ENCODE measurements at regions not wholly inside any gene's neighbourhood (a gene's known extent, or its start where the extent isn't known, plus 50 kb on each side); places are given as distances from the start of the nearest gene placed in this dataset.
"Not testable (repeated sequence)": the region's sequence is repeated elsewhere in the genome, so short reads cannot be mapped to it uniquely, and the experiment has no call there.

DNA sequence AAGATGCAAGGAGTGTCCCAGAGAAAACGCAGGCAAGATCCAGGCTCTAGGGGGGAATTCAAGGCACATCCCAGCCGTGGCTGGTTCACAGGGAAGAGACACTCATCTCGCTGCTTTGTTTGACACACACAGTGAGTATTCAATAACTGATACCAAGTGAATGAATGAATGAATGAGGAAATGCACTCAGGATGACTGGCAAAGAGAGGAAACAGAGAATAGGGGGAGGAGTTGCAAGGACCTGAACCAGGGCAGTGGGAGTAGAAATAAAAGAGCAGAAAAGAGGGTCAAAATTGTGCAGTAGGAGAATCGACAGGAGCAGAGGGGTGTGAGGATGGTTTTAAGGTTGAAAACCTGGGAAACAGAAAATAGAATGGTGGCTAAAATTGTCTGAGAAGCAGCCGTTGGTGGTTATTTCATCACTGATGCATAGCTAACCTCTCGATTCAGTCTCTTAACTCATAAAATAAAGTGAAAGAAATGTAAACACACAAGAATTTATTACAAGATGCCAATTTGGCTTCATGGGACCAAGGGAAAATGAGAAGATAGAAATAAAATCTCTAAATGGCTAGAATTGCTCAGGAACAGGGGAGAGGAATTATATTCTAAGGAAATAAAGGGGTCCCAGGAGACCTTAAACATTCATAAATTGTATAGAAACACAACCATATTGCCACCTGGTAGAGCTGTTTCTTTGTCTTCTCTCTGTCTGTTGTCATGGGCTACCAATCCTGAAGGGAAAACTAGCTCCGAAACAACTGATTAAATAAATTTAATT, 63.9 kb upstream of the PHLPP1 start:
- intact Hi-C loops (cut with micrococcal nuclease), result no loop called here
- no peaks in the 10 kb centered on the region for H3K36me3 Mint-ChIP-seq (ENCODE audit: low read depth)
- CTCF ChIA-PET, result no interaction called here
- H3K4me3 Mint-ChIP-seq, result no peak overlapping the region
- no peak for DNase-seq
- H3K27me3 Mint-ChIP-seq (ENCODE audit: low read depth), result no peaks in the 10 kb centered on the region
- H3K27ac Mint-ChIP-seq, result no peak overlapping the region
- no peaks in the 10 kb centered on the region for H3K4me1 Mint-ChIP-seq (ENCODE audit: low read depth)
- no peaks in the 10 kb centered on the region for H3K9me3 Mint-ChIP-seq

DNA sequence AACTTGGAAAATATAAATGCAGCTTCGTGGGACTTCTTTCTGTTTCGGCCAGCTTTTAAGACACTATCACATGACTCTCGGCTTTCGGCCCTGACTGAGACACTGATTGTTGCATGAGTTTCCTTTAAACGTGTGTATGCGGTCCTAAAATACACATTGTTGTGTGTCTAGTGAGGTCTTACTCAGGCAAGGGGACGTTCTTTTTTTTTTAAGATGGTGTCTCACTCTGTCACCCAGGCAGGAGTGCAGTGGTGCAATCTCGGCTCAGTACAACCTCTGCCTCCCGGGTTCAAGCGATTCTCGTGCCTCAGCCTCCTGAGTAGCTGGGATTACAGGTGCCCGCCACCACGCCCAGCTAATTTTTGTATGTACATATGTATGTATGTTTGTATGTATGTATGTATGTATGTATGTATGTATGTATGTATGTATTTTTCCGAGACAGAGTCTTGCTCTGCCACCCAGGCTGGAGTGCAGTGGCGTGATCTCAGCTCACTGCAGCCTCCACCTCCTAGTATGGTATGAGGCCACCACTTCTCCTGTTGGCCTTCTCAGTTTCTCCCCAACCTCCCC, 63.2 kb upstream of the PHLPP1 start:
- intact Hi-C loops (cut with micrococcal nuclease); CTCF ChIA-PET; H3K4me1 Mint-ChIP-seq (ENCODE audit: low read depth); H3K9me3 Mint-ChIP-seq; H3K36me3 Mint-ChIP-seq (ENCODE audit: low read depth); H3K27me3 Mint-ChIP-seq (ENCODE audit: low read depth); H3K4me3 Mint-ChIP-seq; H3K27ac Mint-ChIP-seq; DNase-seq: not testable (repeated sequence)

DNA sequence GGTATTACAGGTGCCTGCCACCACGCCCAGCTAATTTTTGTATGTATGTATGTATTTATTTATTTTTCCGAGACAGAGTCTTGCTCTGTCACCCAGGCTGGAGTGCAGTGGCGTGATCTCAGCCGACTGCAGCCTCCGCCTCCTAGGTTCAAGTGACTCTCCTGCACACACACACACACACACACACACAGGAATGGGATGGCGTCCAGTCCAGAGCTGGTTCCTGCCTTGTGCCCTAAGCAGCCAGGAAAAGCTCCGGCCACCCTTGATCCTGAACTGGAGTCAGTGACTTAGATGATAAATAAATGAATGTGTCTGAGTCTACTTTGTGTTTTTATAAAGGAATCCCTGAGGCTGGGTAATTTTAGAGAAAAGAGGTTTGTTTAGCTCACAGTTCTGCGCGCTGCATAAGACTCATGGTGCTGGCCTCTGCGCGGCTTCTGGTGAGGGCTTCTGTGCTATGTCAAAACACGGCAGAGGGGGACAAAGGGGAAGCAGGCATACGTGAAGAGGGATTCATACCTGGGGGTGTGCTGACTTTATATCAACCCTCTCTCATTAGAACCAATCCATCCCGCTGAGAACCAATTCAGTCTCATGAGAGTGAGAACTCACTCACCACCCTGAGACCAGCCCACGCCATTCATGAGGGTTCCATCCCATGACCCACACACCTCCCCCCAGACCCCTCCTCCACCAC, 59.7 kb upstream of the PHLPP1 start:
- Mint-ChIP-seq H3K4me3 (no peak overlapping the region), H3K27me3 (ENCODE audit: low read depth) (no peaks in the 10 kb centered on the region), H3K27ac (no peak overlapping the region), H3K36me3 (ENCODE audit: low read depth) (no peaks in the 10 kb centered on the region), H3K4me1 (ENCODE audit: low read depth) (no peaks in the 10 kb centered on the region), H3K9me3 (no peaks in the 10 kb centered on the region)
- intact Hi-C loops (cut with micrococcal nuclease), result no loop called here
- DNase-seq, result no peak
- CTCF ChIA-PET, result no interaction called here

- H3K4me3 Mint-ChIP-seq, result no peak overlapping the region
- no peaks in the 10 kb centered on the region for H3K4me1 Mint-ChIP-seq (ENCODE audit: low read depth)
- H3K27ac Mint-ChIP-seq, result no peak overlapping the region
- CTCF ChIA-PET, result interaction anchor here (1.1 kb wide), 1 partner anchor 9 kb away, joined by 3 read pairs; no protein-coding TSS in a partner anchor
- H3K36me3 Mint-ChIP-seq (ENCODE audit: low read depth), result no peaks in the 10 kb centered on the region
- no peak for DNase-seq
- H3K9me3 Mint-ChIP-seq, result no peaks in the 10 kb centered on the region
- intact Hi-C loops (cut with micrococcal nuclease), result no loop called here
- H3K27me3 Mint-ChIP-seq (ENCODE audit: low read depth), result no peaks in the 10 kb centered on the region
Observed at GRCh38 chr18:62658028-62658427, 57.3 kb upstream of the PHLPP1 start.

- no peak for DNase-seq
- no peaks in the 10 kb centered on the region for H3K36me3 Mint-ChIP-seq (ENCODE audit: low read depth)
- H3K9me3 Mint-ChIP-seq, result no peaks in the 10 kb centered on the region
- H3K4me3 Mint-ChIP-seq, result no peak overlapping the region
- H3K4me1 Mint-ChIP-seq (ENCODE audit: low read depth), result no peaks in the 10 kb centered on the region
- intact Hi-C loops (cut with micrococcal nuclease), result no loop called here
- no peak overlapping the region for H3K27ac Mint-ChIP-seq
- CTCF ChIA-PET, result no interaction called here
- H3K27me3 Mint-ChIP-seq (ENCODE audit: low read depth), result no peaks in the 10 kb centered on the region
Observed at GRCh38 chr18:62659698-62660097, 55.6 kb upstream of the PHLPP1 start.

GRCh38 chr18:62660691-62661090, 54.6 kb upstream of the PHLPP1 start:
- no peaks in the 10 kb centered on the region for H3K4me1 Mint-ChIP-seq (ENCODE audit: low read depth)
- H3K4me3 Mint-ChIP-seq, result no peak overlapping the region
- no peaks in the 10 kb centered on the region for H3K27me3 Mint-ChIP-seq (ENCODE audit: low read depth)
- intact Hi-C loops (cut with micrococcal nuclease), result no loop called here
- no peaks in the 10 kb centered on the region for H3K9me3 Mint-ChIP-seq
- no peak for DNase-seq
- H3K27ac Mint-ChIP-seq, result no peak overlapping the region
- CTCF ChIA-PET, result no interaction called here
- H3K36me3 Mint-ChIP-seq (ENCODE audit: low read depth), result no peaks in the 10 kb centered on the region

- Mint-ChIP-seq H3K36me3 (ENCODE audit: low read depth) (no peaks in the 10 kb centered on the region), H3K27ac (no peak overlapping the region), H3K9me3 (no peaks in the 10 kb centered on the region), H3K4me3 (no peak overlapping the region), H3K4me1 (ENCODE audit: low read depth) (no peaks in the 10 kb centered on the region), H3K27me3 (ENCODE audit: low read depth) (no peaks in the 10 kb centered on the region)
- intact Hi-C loops (cut with micrococcal nuclease), result no loop called here
- CTCF ChIA-PET, result interaction anchor here (0.5 to 0.6 kb wide), 2 partner anchors 212 to 414 kb away, joined by 3 read pairs; no protein-coding TSS in a partner anchor
- DNase-seq, result no peak
Observed at GRCh38 chr18:62663731-62664336, 51.5 kb upstream of the PHLPP1 start.

DNA sequence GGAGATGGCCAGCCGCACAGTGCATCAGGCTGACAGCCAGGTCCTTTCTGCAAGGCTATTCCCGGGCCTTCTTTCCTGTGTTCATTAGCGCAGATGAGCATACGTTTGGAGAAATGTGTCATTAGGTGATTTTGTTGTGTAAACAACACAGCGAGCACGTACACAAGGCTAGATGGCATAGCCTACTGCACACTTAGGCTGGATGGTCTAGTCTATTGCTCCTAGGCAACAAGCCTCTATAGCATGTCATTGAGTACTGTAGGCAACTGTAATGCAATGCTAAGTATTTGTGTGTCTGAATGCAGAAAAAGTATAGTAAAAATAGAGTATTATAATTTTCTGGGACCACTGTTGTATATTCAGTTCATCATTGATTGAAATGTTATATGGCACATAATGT, 50.9 kb upstream of the PHLPP1 start:
- intact Hi-C loops (cut with micrococcal nuclease), result no loop called here
- no peak overlapping the region for H3K4me3 Mint-ChIP-seq
- no peaks in the 10 kb centered on the region for H3K27me3 Mint-ChIP-seq (ENCODE audit: low read depth)
- H3K4me1 Mint-ChIP-seq (ENCODE audit: low read depth), result peaks cover 4% of the 10 kb centered on the region
- CTCF ChIA-PET, result no interaction called here
- no peak overlapping the region for H3K27ac Mint-ChIP-seq
- no peaks in the 10 kb centered on the region for H3K9me3 Mint-ChIP-seq
- H3K36me3 Mint-ChIP-seq (ENCODE audit: low read depth), result no peaks in the 10 kb centered on the region
- no peak for DNase-seq

GRCh38 chr18:62665188-62665587, 50.2 kb upstream of the PHLPP1 start:
- H3K27ac Mint-ChIP-seq, result no peak overlapping the region
- CTCF ChIA-PET, result no interaction called here
- H3K9me3 Mint-ChIP-seq, result no peaks in the 10 kb centered on the region
- peaks cover 8% of the 10 kb centered on the region for H3K4me1 Mint-ChIP-seq (ENCODE audit: low read depth)
- H3K27me3 Mint-ChIP-seq (ENCODE audit: low read depth), result no peaks in the 10 kb centered on the region
- H3K4me3 Mint-ChIP-seq, result no peak overlapping the region
- DNase-seq, result no peak
- no peaks in the 10 kb centered on the region for H3K36me3 Mint-ChIP-seq (ENCODE audit: low read depth)
- intact Hi-C loops (cut with micrococcal nuclease), result no loop called here

Data from activated naive CD4-positive, alpha-beta T cell treated with anti-CD3 and anti-CD28 coated beads for 36 hours (primary cell).